ENCODE measurements at regions not wholly inside any gene's neighbourhood (a gene's known extent, or its start where the extent isn't known, plus 50 kb on each side); places are given as distances from the start of the nearest gene placed in this dataset.
"Not testable (repeated sequence)": the region's sequence is repeated elsewhere in the genome, so short reads cannot be mapped to it uniquely, and the experiment has no call there.

GRCh38 chr3:104935613-104936012 is 431.1 kb upstream of the ALCAM start:
- TF ChIP-seq CTCF (conservative IDR thresholded peaks at IDR 0.05; ENCODE audit: low read depth, low read length), result no peak
- DNase-seq (ENCODE audit: low read depth), result no peak
- no peak overlapping the region for H3K4me3 ChIP-seq (ENCODE audit: low read depth, low read length)

GRCh38 chr3:104939196-104939595 is 427.5 kb upstream of the ALCAM start:
- no peak for DNase-seq (ENCODE audit: low read depth)
- no peak for TF ChIP-seq CTCF (conservative IDR thresholded peaks at IDR 0.05; ENCODE audit: low read depth, low read length)
- H3K4me3 ChIP-seq (ENCODE audit: low read depth, low read length), result no peak overlapping the region

- TF ChIP-seq CTCF (conservative IDR thresholded peaks at IDR 0.05; ENCODE audit: low read depth, low read length), result no peak
- DNase-seq (ENCODE audit: low read depth), result no peak
- no peak overlapping the region for H3K4me3 ChIP-seq (ENCODE audit: low read depth, low read length)
Observed at GRCh38 chr3:104941785-104942184, 424.9 kb upstream of the ALCAM start.

- no peak overlapping the region for H3K4me3 ChIP-seq (ENCODE audit: low read depth, low read length)
- DNase-seq (ENCODE audit: low read depth), result no peak
- TF ChIP-seq CTCF (conservative IDR thresholded peaks at IDR 0.05; ENCODE audit: low read depth, low read length), result no peak
Observed at GRCh38 chr3:104943974-104944373, 422.7 kb upstream of the ALCAM start.

- DNase-seq (ENCODE audit: low read depth), result no peak
- H3K4me3 ChIP-seq (ENCODE audit: low read depth, low read length), result no peak overlapping the region
- no peak for TF ChIP-seq CTCF (conservative IDR thresholded peaks at IDR 0.05; ENCODE audit: low read depth, low read length)
Observed at GRCh38 chr3:104947943-104948342, 418.8 kb upstream of the ALCAM start.

GRCh38 chr3:104949810-104950209 is 416.9 kb upstream of the ALCAM start:
- DNase-seq (ENCODE audit: low read depth); H3K4me3 ChIP-seq (ENCODE audit: low read depth, low read length): not testable (repeated sequence)

- no peak for TF ChIP-seq CTCF (conservative IDR thresholded peaks at IDR 0.05; ENCODE audit: low read depth, low read length)
- DNase-seq (ENCODE audit: low read depth), result no peak
Observed at GRCh38 chr3:104951426-104951825, 415.3 kb upstream of the ALCAM start.

More at GRCh38 chr3:104951426-104951825, 415.3 kb upstream of the ALCAM start:
- no peak overlapping the region for H3K4me3 ChIP-seq (ENCODE audit: low read depth, low read length)
